Liver (tissue), 3 donors: ENCODE measurements at regions not wholly inside any gene's neighbourhood (a gene's known extent, or its start where the extent isn't known, plus 50 kb on each side); places are given as distances from the start of the nearest gene placed in this dataset.

Source experiments
- JUND ChIP-seq, 2 donors: IDR thresholded peaks; 2 replicates each; pipeline ENCODE4 v1.6.1; 2016; ENCODE audit warnings: antibody characterized with exemption in 2 of 2
- RAD21 ChIP-seq, 2 donors: IDR thresholded peaks; 2 replicates each; pipeline ENCODE4 v1.6.1; 2016; ENCODE audit warnings: antibody characterized with exemption in 2 of 2, mild to moderate bottlenecking in 2 of 2
- RXRA ChIP-seq, 2 donors: IDR thresholded peaks; 2 replicates each; pipeline ENCODE4 v1.6.1; 2017 to 2018; ENCODE audit warnings: antibody characterized with exemption in 2 of 2, mild to moderate bottlenecking in 1 of 2
- TAF1 ChIP-seq: conservative IDR thresholded peaks from 2 replicates; pipeline ENCODE4 v1.6.1; 2016; ENCODE audit warnings: antibody characterized with exemption, mild to moderate bottlenecking
- YY1 ChIP-seq: IDR thresholded peaks from 2 replicates; pipeline ENCODE4 v1.6.1; 2016; ENCODE audit warnings: antibody characterized with exemption, mild to moderate bottlenecking
- TF ChIP-seq, protein P1 (sequence below): fragments of 150-350 bp; IDR thresholded peaks from 2 replicates; pipeline ENCODE4 v1.5.1; 2017; ENCODE audit warnings: improper control_type of control experiment, low read depth, low read length; ENCODE audit not compliant: missing input control
- TF ChIP-seq, protein P2 (sequence below): IDR thresholded peaks from 2 replicates; pipeline ENCODE4 v1.6.1; 2016; ENCODE audit warnings: antibody characterized with exemption
- TF ChIP-seq, protein P3 (sequence below): IDR thresholded peaks from 2 replicates; pipeline ENCODE4 v1.6.1; 2016; ENCODE audit warnings: antibody characterized with exemption
- donor health status: healthy.
- donor health status: healthy.

- TF ChIP-seq TAF1 (no peak), YY1 (no peak), RAD21 (IDR thresholded peaks at IDR 0.05) (no peak), JUND (IDR thresholded peaks at IDR 0.05) (no peak), RXRA (IDR thresholded peaks at IDR 0.05) (no peak)
- TF ChIP-seq, protein P1, sequence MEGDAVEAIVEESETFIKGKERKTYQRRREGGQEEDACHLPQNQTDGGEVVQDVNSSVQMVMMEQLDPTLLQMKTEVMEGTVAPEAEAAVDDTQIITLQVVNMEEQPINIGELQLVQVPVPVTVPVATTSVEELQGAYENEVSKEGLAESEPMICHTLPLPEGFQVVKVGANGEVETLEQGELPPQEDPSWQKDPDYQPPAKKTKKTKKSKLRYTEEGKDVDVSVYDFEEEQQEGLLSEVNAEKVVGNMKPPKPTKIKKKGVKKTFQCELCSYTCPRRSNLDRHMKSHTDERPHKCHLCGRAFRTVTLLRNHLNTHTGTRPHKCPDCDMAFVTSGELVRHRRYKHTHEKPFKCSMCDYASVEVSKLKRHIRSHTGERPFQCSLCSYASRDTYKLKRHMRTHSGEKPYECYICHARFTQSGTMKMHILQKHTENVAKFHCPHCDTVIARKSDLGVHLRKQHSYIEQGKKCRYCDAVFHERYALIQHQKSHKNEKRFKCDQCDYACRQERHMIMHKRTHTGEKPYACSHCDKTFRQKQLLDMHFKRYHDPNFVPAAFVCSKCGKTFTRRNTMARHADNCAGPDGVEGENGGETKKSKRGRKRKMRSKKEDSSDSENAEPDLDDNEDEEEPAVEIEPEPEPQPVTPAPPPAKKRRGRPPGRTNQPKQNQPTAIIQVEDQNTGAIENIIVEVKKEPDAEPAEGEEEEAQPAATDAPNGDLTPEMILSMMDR: no peak
- TF ChIP-seq, protein P2, sequence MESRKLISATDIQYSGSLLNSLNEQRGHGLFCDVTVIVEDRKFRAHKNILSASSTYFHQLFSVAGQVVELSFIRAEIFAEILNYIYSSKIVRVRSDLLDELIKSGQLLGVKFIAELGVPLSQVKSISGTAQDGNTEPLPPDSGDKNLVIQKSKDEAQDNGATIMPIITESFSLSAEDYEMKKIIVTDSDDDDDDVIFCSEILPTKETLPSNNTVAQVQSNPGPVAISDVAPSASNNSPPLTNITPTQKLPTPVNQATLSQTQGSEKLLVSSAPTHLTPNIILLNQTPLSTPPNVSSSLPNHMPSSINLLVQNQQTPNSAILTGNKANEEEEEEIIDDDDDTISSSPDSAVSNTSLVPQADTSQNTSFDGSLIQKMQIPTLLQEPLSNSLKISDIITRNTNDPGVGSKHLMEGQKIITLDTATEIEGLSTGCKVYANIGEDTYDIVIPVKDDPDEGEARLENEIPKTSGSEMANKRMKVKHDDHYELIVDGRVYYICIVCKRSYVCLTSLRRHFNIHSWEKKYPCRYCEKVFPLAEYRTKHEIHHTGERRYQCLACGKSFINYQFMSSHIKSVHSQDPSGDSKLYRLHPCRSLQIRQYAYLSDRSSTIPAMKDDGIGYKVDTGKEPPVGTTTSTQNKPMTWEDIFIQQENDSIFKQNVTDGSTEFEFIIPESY: no peak
- TF ChIP-seq, protein P3, sequence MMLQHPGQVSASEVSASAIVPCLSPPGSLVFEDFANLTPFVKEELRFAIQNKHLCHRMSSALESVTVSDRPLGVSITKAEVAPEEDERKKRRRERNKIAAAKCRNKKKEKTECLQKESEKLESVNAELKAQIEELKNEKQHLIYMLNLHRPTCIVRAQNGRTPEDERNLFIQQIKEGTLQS: no peak
These were observed 102.4 kb upstream of the UBE3A start for GRCh38 chr15:25541228-25541627.
